ENCODE measurements at regions not wholly inside any gene's neighbourhood (a gene's known extent, or its start where the extent isn't known, plus 50 kb on each side); places are given as distances from the start of the nearest gene placed in this dataset.
"Not testable (repeated sequence)": the region's sequence is repeated elsewhere in the genome, so short reads cannot be mapped to it uniquely, and the experiment has no call there.

GRCh38 chr3:153843994-153844393 lies 277.2 kb upstream of the ARHGEF26 start:
- no peak for DNase-seq (ENCODE audit: low spot score)

DNA sequence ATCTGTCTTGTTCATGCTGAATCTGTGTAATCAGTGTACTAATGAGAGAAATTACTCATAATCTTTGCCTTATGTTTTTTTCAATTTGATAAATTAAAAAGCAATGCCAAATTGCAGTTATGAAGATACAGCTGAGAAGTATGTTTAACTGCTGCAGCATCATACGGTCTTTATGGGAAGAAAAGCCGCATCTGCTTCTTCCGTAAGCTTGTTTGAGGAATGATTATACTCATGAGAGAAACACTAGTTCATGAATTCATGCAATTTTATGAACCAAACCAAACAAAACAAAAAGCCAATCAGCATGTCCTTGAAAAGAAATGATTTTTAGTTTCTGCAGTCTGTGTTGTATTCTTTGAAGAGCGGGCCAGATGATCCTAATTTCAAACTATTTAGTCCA lies 275.9 kb upstream of the ARHGEF26 start:
- DNase-seq (ENCODE audit: low spot score): no peak

DNA sequence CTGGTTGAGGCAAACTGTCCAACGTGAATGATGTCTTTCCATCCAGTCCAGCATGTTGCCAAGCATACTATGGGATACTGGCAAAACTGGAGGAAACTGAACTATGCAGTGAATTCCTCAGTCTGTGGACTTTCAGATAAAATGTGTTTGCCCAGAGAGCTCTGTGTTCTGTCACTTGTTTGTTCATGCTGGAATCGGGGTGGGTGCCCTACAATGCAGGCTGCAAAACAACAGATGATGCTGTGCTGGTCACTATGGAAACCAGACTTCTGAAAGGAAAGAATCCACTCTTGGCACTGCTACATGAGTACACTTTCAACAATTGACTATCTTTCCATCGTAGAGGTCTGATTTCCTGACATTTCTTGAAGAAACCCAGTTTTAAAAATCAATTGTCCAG lies 272.5 kb upstream of the ARHGEF26 start:
- no peak for DNase-seq (ENCODE audit: low spot score)

DNA sequence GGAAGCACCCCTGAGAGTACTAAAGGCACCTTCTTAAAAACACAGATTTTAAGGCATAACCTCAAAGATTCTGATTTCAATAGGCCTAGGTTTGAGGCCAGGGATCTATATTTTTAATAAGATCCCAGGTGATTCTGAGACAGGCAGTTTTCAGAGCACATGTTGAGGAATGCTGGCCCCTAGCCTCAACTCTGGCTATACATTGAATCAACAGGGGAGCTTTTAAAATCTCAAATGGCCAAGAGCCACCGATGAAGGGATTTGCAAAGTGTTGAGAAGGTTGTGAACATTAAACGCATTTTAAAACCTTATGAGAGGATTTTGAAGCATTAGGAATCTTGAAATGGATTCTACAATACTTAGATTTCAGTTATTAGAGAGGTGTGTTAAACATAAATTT lies 268.8 kb upstream of the ARHGEF26 start:
- DNase-seq (ENCODE audit: low spot score): no peak

DNA sequence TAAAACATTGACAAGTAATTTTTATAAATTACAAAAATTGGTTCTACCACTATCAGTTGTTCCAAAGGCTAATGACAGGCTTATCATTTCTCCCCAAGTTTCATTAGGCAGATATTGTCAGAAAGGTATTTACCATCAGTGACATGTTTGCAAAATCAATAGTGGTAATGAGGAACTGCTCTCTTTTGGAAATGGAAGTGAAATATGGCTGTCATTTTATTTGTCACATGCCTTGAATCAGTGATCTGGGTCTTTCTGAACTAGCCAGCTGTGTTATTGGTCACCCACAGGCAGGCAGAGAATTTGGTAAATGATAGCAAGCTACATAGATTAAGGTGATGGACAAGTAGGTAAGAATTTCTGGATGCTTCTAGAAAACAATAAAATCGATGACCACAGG lies 268.0 kb upstream of the ARHGEF26 start:
- DNase-seq (ENCODE audit: low spot score): no peak

DNA sequence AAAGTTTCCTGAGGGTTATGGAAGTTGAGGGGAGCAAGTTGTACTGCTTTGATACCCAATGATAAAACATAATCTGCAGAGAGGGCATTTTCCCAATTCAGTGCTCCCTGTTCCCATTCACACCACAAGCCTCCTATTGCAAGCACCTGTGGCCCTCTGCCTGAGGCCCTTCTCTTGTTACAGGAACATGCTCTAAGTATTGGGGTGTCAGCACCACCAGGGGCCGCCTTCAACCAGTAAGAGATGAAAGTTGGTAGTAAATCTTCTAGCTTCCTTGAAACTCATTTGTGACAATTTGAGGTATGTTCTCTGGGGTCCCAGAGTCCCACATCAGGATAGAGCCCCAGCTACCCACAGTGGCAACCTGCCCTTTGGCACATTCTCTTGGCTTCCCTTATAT lies 265.4 kb upstream of the ARHGEF26 start:
- no peak for DNase-seq (ENCODE audit: low spot score)

- no peak for DNase-seq (ENCODE audit: low spot score)
Measured at GRCh38 chr3:153856932-153857331, 264.3 kb upstream of the ARHGEF26 start.

GRCh38 chr3:153864793-153865192 lies 256.4 kb upstream of the ARHGEF26 start:
- no peak for DNase-seq (ENCODE audit: low spot score)

- no peak for DNase-seq (ENCODE audit: low spot score)
Measured at GRCh38 chr3:153866901-153867300, 254.3 kb upstream of the ARHGEF26 start.

DNA sequence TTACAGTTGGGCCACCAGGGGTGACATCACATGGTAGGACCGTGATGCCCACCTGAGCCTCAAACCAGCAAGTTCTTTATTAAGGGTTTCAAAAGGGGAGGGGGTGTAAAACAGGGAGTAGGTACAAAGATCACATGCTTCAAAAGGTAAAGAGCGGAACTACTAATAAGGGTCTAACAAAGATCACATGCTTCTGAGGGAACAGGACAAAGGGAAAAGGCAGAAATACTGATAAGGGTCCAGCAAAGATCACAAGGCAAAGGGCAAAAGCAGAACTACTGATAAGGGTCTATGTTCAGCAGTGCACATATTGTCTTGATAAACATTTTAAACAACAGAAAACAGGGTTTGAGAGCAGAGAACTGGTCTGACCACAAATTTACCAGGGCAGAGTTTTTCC lies 246.8 kb upstream of the ARHGEF26 start:
- not testable (repeated sequence) for DNase-seq (ENCODE audit: low spot score)

DNA sequence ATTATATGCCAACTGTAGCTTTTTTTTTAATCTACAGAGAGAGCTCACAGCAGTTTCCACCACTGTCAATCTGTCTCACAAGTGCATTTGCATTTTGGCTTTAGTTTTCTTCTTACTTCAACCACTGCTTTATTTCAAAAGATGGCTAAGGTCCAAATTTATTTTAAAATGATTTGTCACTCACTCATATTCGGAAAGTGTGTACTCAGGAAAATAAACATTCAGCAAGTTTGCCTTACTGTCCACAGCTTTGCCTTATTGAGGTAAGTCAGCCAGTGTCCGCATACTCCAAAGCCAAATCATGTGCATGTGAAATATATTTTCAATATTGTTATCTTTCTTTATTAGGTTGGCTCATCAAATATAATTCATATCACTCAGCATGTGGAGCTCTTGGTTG lies 240.7 kb upstream of the ARHGEF26 start:
- DNase-seq (ENCODE audit: low spot score): no peak

DNA sequence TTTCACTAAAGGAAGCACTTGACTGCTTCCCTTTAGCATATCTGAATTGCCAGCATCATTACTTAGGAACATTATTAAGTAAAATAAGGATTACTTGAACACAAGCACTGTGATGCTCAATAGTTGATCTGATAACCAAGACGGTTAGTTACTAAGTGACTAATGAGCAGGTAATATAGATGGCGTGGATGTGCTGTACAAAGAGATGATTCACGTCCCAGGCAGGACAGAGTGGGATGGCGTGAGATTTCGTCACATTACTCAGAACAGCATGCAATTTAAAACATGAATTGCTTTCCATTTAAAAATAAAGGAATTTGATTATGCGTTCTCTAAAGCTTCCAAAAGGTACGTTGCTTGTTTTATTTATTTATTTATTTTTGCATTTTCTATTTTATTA lies 240.0 kb upstream of the ARHGEF26 start:
- no peak for DNase-seq (ENCODE audit: low spot score)

DNA sequence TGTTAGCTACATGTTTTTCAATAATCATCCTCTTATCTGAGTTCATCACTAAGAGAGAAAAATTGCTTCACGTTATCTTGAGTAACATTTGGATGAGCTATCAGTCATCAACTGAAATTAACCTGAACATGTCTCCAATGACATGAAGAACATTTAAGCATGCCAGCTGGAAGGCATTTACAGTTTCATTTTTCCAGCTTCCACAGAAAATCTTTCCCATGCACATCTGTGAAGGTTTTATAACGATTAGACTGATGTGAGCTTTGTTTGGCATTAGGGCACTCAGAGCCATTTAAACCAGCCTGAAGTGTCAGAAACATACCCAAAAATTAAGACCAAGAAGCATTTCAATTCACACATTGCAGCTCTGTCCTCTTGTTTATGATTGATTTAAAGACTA lies 235.8 kb upstream of the ARHGEF26 start:
- DNase-seq (ENCODE audit: low spot score): no peak

- no peak for DNase-seq (ENCODE audit: low spot score)
Measured at GRCh38 chr3:153889905-153890334, 231.3 kb upstream of the ARHGEF26 start.

DNA sequence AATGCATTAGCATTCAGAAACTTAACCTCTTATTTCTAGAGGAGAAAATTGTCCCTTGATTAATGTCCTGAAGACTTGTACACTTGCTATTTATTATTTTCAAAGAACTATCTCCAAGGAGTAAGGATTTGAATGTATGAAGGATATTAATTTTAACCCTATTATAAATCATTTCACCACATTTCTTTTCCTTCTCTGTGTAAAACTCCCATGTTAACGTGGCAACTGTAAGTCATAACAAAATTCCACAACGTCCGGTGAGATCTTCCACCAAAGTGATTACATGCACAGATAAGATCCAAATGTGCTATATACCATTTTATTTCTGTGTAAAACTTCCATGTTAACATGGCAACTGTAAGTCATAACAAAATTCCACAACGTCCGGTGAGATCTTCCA lies 229.1 kb upstream of the ARHGEF26 start:
- no peak for DNase-seq (ENCODE audit: low spot score)

DNA sequence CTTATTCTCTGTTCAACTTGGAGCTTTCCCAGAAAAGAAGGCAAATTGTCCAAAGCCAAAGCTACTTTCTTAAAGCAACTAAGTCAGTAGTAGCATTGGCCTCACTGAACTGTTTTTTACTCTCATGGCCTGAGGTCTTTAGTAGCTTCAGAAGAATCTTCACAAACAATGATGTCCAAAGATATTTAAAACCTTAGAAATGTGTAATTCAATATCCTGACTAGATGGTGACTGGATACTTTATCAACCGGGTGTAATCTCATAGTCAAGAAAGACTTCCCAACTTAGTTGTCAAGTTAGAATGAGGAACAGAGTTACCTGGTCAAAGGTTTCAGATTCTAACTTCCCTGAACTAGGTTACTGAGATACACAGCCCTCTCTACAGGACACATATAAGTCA lies 226.3 kb upstream of the ARHGEF26 start:
- no peak for DNase-seq (ENCODE audit: low spot score)

GRCh38 chr3:153896197-153896596 lies 225.0 kb upstream of the ARHGEF26 start:
- no peak for DNase-seq (ENCODE audit: low spot score)

- DNase-seq (ENCODE audit: low spot score): no peak
Measured at GRCh38 chr3:153897025-153897723, 224.0 kb upstream of the ARHGEF26 start.

- no peak for DNase-seq (ENCODE audit: low spot score)
Measured at GRCh38 chr3:153897842-153898241, 223.3 kb upstream of the ARHGEF26 start.

- DNase-seq (ENCODE audit: low spot score): no peak
Measured at GRCh38 chr3:153901152-153901551, 220.0 kb upstream of the ARHGEF26 start.

DNA sequence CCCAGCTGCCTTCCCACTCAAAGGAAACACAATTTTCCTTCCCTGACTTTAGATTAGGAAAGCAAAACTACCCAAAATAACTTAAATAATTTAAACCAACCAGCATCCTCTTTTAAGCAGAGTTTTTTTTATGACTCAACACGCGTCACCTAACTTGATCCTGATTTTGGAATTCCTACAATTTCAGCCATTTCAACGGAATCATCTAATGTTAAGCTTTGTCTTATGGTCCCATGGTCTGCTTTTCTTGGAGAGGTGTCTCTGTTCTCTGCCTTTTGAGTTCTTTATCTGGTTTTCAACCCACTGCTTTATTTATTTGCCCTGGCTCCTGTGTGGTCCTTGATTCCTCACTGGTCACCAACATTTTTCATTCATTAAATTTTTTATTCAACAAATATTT lies 219.2 kb upstream of the ARHGEF26 start:
- no peak for DNase-seq (ENCODE audit: low spot score)

DNA sequence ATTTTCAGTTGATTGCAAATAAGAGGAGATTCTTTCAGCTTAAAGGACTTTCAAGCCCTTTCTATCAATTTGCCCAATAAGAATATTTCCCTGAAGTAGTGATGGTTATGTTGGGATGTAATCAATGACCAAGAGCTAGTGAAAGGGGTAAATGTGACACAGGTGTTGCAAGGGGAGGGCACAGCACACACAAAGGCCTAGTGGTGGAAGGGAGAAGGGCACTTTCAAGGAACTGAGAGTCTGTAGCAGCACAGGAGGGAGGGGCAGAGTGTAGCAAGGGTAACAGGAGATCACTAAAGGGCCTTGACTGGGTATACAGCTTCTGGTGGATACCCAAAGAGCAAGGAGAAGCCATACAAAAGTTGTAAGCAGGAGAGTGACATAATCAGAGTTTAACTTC lies 217.8 kb upstream of the ARHGEF26 start:
- DNase-seq (ENCODE audit: low spot score): no peak

DNA sequence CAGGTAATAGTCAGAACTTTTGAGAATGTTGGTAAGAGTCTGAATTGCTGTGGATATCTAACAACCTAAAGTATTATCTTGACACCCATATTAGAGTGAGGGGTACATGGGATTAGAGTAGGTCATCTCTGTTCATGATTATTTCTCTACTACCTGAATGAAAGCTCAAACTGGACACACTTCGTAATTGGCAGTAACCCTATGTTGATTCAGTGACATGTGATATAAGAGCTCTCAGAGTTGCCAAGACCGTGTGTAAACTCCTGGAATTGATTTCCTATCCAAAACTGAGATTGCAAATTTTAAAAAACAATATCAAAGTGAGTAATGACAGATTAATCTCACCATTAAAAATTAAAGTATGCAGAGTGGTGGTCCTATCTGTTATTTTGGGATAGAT lies 214.8 kb upstream of the ARHGEF26 start:
- DNase-seq (ENCODE audit: low spot score): no peak

GRCh38 chr3:153910387-153910786 lies 210.8 kb upstream of the ARHGEF26 start:
- DNase-seq (ENCODE audit: low spot score): no peak

GRCh38 chr3:153911116-153911515 lies 210.1 kb upstream of the ARHGEF26 start:
- DNase-seq (ENCODE audit: low spot score): no peak
